ENCODE measurements at regions not wholly inside any gene's neighbourhood (a gene's known extent, or its start where the extent isn't known, plus 50 kb on each side); places are given as distances from the start of the nearest gene placed in this dataset.

GRCh38 chr11:23957314-23957713 lies 539.5 kb upstream of the LUZP2 start:
- H3K4me3 Mint-ChIP-seq (ENCODE audit: unreplicated experiment) = no peak overlapping the region
- ChIA-PET CTCF (no interaction called here), POLR2A (no interaction called here)

GRCh38 chr11:23959462-23959861 lies 537.4 kb upstream of the LUZP2 start:
- Histone ChIP-seq H3K4me1 (no peaks in the 10 kb centered on the region), H3K4me3 (ENCODE audit: low read depth, low read length) (no peak overlapping the region), H3K9me3 (no peaks in the 10 kb centered on the region), H3K36me3 (ENCODE audit: control insufficient read depth, insufficient read depth, low read length) (no peaks in the 10 kb centered on the region), H3K27me3 (replicated peaks; ENCODE audit: control insufficient read depth, insufficient read depth, low read length) (no peaks in the 10 kb centered on the region)
- Mint-ChIP-seq H3K4me1 (ENCODE audit: low read depth, unreplicated experiment) (no peaks in the 10 kb centered on the region), H3K9me3 (ENCODE audit: unreplicated experiment) (peaks cover 9% of the 10 kb centered on the region), H3K27ac (ENCODE audit: unreplicated experiment) (no peak overlapping the region), H3K27me3 (ENCODE audit: insufficient read depth, unreplicated experiment) (no peaks in the 10 kb centered on the region), H3K4me3 (ENCODE audit: unreplicated experiment) (no peak overlapping the region), H3K36me3 (ENCODE audit: insufficient read depth, unreplicated experiment) (no peaks in the 10 kb centered on the region)
- no peak for DNase-seq
- ChIA-PET POLR2A (no interaction called here), CTCF (no interaction called here)
- intact Hi-C loops (cut with micrococcal nuclease; ENCODE audit: unreplicated experiment) = no loop called here
- no TSS peak for BruUV-seq (replicated peaks)
- no peak for TF ChIP-seq CTCF (IDR thresholded peaks at IDR 0.05; ENCODE audit: insufficient read depth in 1 of 2, low read depth in 1 of 2, low read length in 1 of 2, severe bottlenecking in 1 of 2, unreplicated experiment in 1 of 2)

More at GRCh38 chr11:23957314-23957713, 539.5 kb upstream of the LUZP2 start:
- Mint-ChIP-seq H3K36me3 (ENCODE audit: insufficient read depth, unreplicated experiment) (no peaks in the 10 kb centered on the region), H3K27me3 (ENCODE audit: insufficient read depth, unreplicated experiment) (no peaks in the 10 kb centered on the region), H3K9me3 (ENCODE audit: unreplicated experiment) (peaks cover 1% of the 10 kb centered on the region), H3K4me1 (ENCODE audit: low read depth, unreplicated experiment) (no peaks in the 10 kb centered on the region), H3K27ac (ENCODE audit: unreplicated experiment) (no peak overlapping the region)
- TF ChIP-seq CTCF (IDR thresholded peaks at IDR 0.05; ENCODE audit: insufficient read depth in 1 of 2, low read depth in 1 of 2, low read length in 1 of 2, severe bottlenecking in 1 of 2, unreplicated experiment in 1 of 2) = no peak
- H3K4me1 ChIP-seq = no peaks in the 10 kb centered on the region
- H3K36me3 ChIP-seq (ENCODE audit: control insufficient read depth, insufficient read depth, low read length) = no peaks in the 10 kb centered on the region
- no peaks in the 10 kb centered on the region for H3K27me3 ChIP-seq (replicated peaks; ENCODE audit: control insufficient read depth, insufficient read depth, low read length)
- H3K4me3 ChIP-seq (ENCODE audit: low read depth, low read length) = no peak overlapping the region
- H3K9me3 ChIP-seq = no peaks in the 10 kb centered on the region
- intact Hi-C loops (cut with micrococcal nuclease; ENCODE audit: unreplicated experiment) = no loop called here
- no peak for DNase-seq
- no TSS peak for BruUV-seq (replicated peaks)

- Mint-ChIP-seq H3K4me3 (ENCODE audit: unreplicated experiment) (no peak overlapping the region), H3K27me3 (ENCODE audit: insufficient read depth, unreplicated experiment) (no peaks in the 10 kb centered on the region), H3K27ac (ENCODE audit: unreplicated experiment) (no peak overlapping the region), H3K9me3 (ENCODE audit: unreplicated experiment) (peaks cover 9% of the 10 kb centered on the region), H3K4me1 (ENCODE audit: low read depth, unreplicated experiment) (no peaks in the 10 kb centered on the region), H3K36me3 (ENCODE audit: insufficient read depth, unreplicated experiment) (no peaks in the 10 kb centered on the region)
- Histone ChIP-seq H3K27me3 (replicated peaks; ENCODE audit: control insufficient read depth, insufficient read depth, low read length) (no peaks in the 10 kb centered on the region), H3K4me1 (no peaks in the 10 kb centered on the region), H3K36me3 (ENCODE audit: control insufficient read depth, insufficient read depth, low read length) (no peaks in the 10 kb centered on the region), H3K4me3 (ENCODE audit: low read depth, low read length) (no peak overlapping the region), H3K9me3 (no peaks in the 10 kb centered on the region)
- no peak for DNase-seq
- intact Hi-C loops (cut with micrococcal nuclease; ENCODE audit: unreplicated experiment) = no loop called here
- no TSS peak for BruUV-seq (replicated peaks)
- TF ChIP-seq CTCF (IDR thresholded peaks at IDR 0.05; ENCODE audit: insufficient read depth in 1 of 2, low read depth in 1 of 2, low read length in 1 of 2, severe bottlenecking in 1 of 2, unreplicated experiment in 1 of 2) = no peak
- ChIA-PET CTCF (no interaction called here), POLR2A (no interaction called here)
These were observed 535.1 kb upstream of the LUZP2 start for GRCh38 chr11:23961503-23962338.
